GM18517 (cell line): ENCODE measurements at regions not wholly inside any gene's neighbourhood (a gene's known extent, or its start where the extent isn't known, plus 50 kb on each side); places are given as distances from the start of the nearest gene placed in this dataset.

Source experiments
- ATAC-seq: cut with Tn5 transposase; IDR thresholded peaks from one replicate; pipeline ENCODE4 v1.9.1; 2021; ENCODE audit warnings: mild to moderate bottlenecking, moderate library complexity; ENCODE audit not compliant: unreplicated experiment

GRCh38 chr16:86104537-86105048 is 205.6 kb downstream of the IRF8 start:
- no peak for ATAC-seq

GRCh38 chr16:86107215-86107825 is 208.4 kb downstream of the IRF8 start:
- ATAC-seq, result no peak

DNA sequence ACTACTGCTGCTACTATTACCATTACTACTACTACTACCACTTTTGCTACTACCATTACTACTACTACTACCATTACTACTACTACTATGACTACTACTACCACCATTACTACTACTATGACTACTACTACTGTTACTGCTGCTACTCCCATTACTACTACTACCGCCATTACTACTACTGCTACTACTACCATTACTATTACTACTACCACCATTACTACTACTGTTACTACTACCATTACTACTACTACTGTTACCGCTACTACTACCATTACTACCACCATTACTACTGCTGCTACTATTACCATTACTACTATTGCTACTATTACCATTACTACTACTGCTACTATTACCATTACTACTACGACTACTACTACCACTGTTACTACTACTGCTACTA is 209.1 kb downstream of the IRF8 start:
- ATAC-seq, result no peak

DNA sequence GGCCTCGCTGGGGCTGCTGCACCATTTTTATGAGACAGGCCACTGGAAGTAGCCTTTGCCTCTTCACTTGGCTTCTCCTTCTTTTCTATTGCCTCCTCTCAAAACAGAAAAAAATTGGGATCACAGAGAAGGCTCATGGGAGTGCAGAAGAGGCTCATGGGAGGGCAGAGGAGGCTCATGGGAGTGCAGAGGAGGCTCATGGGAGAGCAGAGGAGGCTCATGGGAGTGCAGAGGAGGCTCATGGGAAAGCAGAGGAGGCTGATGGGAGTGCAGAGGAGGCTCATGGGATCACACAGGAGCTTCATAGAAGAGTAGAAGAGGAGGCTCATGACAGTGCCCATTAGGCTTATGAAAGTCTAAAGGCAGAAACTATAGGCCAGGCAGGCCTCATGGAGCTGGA is 211.2 kb downstream of the IRF8 start:
- no peak for ATAC-seq

- ATAC-seq, result no peak
Observed at GRCh38 chr16:86110726-86111125, 211.8 kb downstream of the IRF8 start.

- ATAC-seq, result no peak
Observed at GRCh38 chr16:86112178-86112577, 213.2 kb downstream of the IRF8 start.

DNA sequence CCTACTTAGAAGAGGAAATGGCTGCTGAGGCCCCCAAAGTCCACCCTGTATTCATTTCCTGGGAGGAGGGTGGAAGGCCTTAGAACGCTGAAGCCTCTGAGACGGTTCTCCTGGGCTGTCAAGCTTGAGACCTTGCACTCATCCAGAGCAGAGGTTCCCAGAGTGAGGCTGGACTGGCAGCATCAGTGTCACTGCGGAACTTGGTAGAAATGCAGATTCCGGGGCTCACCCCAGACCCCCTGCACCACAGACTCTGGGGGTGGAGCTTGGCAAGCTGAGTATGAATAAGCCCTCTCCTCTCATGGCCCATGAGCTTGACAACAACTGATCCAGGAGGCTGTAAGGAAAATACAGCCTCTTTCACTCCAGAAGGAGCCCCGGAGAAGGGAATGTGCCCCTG is 218.3 kb downstream of the IRF8 start:
- ATAC-seq, result no peak

DNA sequence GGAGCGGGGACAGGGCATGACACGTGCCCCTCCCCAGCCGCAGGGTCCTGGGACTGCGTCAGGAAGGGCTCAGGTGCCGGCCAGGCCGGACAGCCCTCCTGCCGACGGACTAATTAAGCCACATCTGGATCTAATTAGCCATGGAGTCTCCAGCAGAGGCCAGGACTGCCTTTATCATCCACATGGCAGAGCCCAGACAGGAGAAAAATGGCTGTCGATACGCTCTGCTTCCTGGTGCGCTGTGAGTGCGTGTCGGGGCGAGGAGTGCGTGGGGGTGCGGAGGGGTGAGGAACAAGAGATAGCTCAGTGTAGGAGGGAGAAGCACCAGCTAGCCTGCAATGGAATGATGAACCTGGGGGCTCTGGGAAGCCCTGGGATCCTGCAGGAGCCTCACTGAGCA is 218.8 kb downstream of the IRF8 start:
- no peak for ATAC-seq

DNA sequence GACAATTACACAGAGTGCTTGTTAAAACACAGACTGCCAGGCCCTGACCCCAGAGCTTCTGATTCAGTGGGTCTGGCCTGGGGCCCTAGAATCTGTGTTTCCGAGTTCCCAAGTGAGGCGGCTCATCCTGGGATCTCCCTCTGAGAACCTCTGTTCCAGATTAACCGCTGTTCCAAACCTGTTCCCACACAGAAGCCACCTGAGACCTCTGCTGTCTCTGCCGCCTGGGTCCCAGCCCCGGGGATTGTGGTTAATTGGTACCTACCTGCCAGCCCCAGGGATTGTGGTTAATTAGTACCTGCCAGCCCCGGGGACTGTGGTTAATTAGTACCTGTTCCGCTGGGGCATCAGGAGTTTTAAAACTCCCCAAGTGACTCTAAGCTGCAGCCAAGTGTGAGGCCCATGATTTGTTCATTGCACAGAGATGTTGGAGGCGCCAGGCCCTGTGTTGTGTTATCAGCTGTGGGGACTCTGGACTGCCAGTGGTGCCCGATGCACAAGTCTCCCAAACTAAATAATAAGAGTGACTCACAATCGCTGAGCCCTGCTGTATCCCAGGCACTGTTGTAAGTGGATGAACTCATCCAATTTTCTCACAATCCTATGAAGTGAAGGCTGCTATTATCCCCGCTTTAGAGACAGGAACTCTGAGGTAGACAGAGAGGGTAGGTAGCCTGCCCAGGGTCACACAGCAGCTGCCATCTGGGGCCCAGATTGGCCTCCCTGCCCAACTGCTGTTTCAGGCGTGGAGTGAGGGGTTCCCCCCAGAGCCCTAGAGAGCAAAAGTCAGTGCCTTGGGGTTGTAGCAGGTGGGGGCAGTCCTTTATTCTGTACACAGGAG is 219.7 kb downstream of the IRF8 start:
- ATAC-seq, result no peak

GRCh38 chr16:86120201-86121192 is 221.5 kb downstream of the IRF8 start:
- no peak for ATAC-seq

GRCh38 chr16:86121374-86122010 is 222.5 kb downstream of the IRF8 start:
- no peak for ATAC-seq

- ATAC-seq, result no peak
Observed at GRCh38 chr16:86122681-86123342, 223.8 kb downstream of the IRF8 start.

GRCh38 chr16:86124321-86124720 is 225.4 kb downstream of the IRF8 start:
- ATAC-seq, result no peak

DNA sequence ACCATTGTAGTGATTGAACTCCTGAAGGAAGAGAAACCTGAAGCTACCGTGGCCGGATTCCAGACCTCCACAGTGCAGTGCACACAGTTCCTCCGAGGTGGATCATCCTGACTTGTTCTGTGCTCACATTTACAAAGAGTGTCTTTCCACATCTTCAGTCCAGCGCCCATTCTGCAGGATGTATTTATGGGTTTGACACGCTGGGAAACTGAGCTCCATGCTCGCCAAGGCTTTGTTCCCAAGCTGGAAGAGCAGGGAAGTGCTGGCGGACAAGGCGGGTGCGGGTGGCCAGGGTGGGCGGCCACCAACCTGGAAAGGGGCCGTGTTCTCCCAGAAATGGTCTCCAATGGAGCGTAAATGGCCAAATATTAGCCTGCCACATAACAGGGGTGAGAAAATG is 227.9 kb downstream of the IRF8 start:
- ATAC-seq, result no peak

- no peak for ATAC-seq
Observed at GRCh38 chr16:86127366-86127765, 228.4 kb downstream of the IRF8 start.

GRCh38 chr16:86128246-86128645 is 229.3 kb downstream of the IRF8 start:
- ATAC-seq, result no peak

- ATAC-seq, result no peak
Observed at GRCh38 chr16:86129541-86129940, 230.6 kb downstream of the IRF8 start.

- no peak for ATAC-seq
Observed at GRCh38 chr16:86133377-86133776, 234.4 kb downstream of the IRF8 start.

- no peak for ATAC-seq
Observed at GRCh38 chr16:86133847-86134375, 234.9 kb downstream of the IRF8 start.
